Astrocyte (in vitro differentiated cells and primary cell): ENCODE measurements at regions not wholly inside any gene's neighbourhood (a gene's known extent, or its start where the extent isn't known, plus 50 kb on each side); places are given as distances from the start of the nearest gene placed in this dataset.

Source experiments
- CTCF ChIP-seq: IDR thresholded peaks from 2 replicates; pipeline ENCODE4 v1.5.1; 2011; ENCODE audit warnings: low read depth, mild to moderate bottlenecking, inconsistent platforms, low read length, moderate library complexity; ENCODE audit not compliant: insufficient read depth
- EZH2 ChIP-seq: IDR thresholded peaks from 2 replicates; pipeline ENCODE4 v1.6.1; 2012; ENCODE audit warnings: mild to moderate bottlenecking, low read length, inconsistent platforms; ENCODE audit not compliant: insufficient read depth

- no peak for TF ChIP-seq CTCF
- TF ChIP-seq EZH2, result no peak
Measured at GRCh38 chr13:34847766-34848165, 94.3 kb upstream of the NBEA start.
